Type B pancreatic cell (in vitro differentiated cells): ENCODE measurements at regions not wholly inside any gene's neighbourhood (a gene's known extent, or its start where the extent isn't known, plus 50 kb on each side); places are given as distances from the start of the nearest gene placed in this dataset.

Experiments used
- DNase-seq: peaks from one replicate; pipeline ENCODE4 v3.0.0; 2021; ENCODE audit warnings: mixed read lengths; ENCODE audit not compliant: unreplicated experiment; ENCODE audit errors: extremely low spot score
- H3K27ac Mint-ChIP-seq: 2 replicates; pipeline ENCODE4 v1.8.0; 2021; ENCODE audit warnings: mild to moderate bottlenecking, mixed read lengths
- H3K27me3 Mint-ChIP-seq: 2 replicates; pipeline ENCODE4 v1.8.0; 2021; ENCODE audit warnings: mixed read lengths
- H3K36me3 Mint-ChIP-seq: 2 replicates; pipeline ENCODE4 v1.8.0; 2021; ENCODE audit warnings: mixed read lengths
- H3K4me1 Mint-ChIP-seq: one replicate; pipeline ENCODE4 v1.8.0; 2021; ENCODE audit warnings: mixed read lengths; ENCODE audit not compliant: unreplicated experiment
- H3K4me3 Mint-ChIP-seq: 2 replicates; pipeline ENCODE4 v1.8.0; 2021; ENCODE audit warnings: mild to moderate bottlenecking, mixed read lengths
- H3K9me3 Mint-ChIP-seq: 2 replicates; pipeline ENCODE4 v1.8.0; 2021; ENCODE audit warnings: mixed read lengths
- TF ChIP-seq, protein P1 (sequence below): fragments of 200-600 bp; sonication (generic); conservative IDR thresholded peaks from 2 replicates; pipeline ENCODE4 v1.5.0; 2021; ENCODE audit warnings: antibody characterized with exemption, mild to moderate bottlenecking

DNA sequence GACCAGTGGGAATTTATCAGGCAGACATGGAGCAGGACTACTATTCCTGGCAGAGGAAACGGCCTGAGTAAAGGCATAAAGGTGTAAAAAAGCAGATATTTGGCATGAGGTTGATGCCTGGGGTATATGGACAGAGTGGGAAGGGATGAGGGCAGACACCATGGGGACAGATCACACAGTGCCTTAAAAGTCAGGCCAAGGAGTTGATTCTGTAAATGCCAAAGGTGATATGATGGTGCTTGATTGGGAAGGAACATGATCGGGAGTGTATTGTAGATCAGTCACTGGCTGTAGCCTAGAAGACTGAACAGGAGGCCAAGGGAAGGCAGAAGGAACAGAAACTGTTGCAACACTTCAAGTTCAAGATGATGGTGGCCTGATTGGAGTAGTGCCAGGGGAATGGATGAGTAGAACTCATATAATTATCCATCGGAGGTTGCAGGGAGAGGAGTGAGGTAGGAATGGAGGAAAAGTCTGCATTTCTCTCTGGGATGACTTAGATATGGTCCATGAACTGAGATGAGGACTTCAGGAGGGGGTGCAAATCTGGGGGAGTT lies 594.3 kb upstream of the KLF4 start:
- Mint-ChIP-seq H3K27me3 (peaks cover 20% of the 10 kb centered on the region), H3K9me3 (peaks cover 3% of the 10 kb centered on the region), H3K4me1 (peaks cover 3% of the 10 kb centered on the region), H3K4me3 (no peak overlapping the region), H3K27ac (no peak overlapping the region), H3K36me3 (no peaks in the 10 kb centered on the region)
- no peak for DNase-seq
- TF ChIP-seq, protein P1, sequence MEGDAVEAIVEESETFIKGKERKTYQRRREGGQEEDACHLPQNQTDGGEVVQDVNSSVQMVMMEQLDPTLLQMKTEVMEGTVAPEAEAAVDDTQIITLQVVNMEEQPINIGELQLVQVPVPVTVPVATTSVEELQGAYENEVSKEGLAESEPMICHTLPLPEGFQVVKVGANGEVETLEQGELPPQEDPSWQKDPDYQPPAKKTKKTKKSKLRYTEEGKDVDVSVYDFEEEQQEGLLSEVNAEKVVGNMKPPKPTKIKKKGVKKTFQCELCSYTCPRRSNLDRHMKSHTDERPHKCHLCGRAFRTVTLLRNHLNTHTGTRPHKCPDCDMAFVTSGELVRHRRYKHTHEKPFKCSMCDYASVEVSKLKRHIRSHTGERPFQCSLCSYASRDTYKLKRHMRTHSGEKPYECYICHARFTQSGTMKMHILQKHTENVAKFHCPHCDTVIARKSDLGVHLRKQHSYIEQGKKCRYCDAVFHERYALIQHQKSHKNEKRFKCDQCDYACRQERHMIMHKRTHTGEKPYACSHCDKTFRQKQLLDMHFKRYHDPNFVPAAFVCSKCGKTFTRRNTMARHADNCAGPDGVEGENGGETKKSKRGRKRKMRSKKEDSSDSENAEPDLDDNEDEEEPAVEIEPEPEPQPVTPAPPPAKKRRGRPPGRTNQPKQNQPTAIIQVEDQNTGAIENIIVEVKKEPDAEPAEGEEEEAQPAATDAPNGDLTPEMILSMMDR = no peak

DNA sequence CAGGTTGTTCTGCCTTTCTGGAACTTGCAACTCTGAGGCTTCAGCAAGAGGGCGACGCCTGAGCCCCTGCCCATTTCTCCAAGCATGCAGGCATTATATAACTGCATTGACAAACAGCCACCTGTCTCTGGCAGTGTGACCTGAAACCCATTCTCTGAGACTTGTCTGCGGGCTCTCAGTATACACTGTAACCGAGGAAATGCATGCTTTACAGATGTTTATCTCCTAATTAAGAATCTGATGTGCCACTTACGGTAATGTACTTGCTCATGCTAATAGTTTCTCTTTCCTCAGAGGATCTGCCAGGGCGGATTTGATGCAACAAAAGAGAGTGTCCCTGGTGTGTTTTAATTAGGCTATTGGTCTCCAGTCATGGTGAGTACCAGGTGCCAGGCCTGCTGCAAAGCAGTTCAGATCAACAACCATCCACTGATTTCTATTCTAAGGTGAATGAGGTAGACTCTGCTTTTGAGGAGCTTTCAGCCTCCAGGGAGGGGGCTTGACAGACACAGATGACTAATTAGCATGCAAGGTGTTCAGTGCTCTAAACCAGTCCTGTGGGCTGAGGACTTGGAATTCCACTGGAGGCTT lies 593.7 kb upstream of the KLF4 start:
- Mint-ChIP-seq H3K36me3 (no peaks in the 10 kb centered on the region), H3K27me3 (peaks cover 19% of the 10 kb centered on the region)
- DNase-seq = no peak

DNA sequence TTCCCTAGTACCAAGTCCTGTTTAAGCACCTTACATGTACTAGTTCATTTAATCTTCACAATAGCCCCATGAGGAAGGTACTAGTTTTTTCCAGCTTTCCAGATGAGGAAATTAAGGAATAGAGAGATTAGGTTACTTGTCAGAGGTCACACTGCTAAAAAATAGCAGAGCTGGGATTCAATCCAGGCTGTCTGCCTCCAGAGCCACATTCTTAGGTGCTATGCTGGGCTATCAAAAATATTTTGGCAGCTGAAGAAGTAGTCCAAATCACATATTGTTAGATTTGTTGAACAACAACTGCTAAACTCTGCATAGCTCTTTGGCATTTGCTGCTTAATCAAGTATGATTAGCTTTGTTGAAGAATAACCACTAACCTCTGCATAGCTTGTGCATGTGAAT lies 591.5 kb upstream of the KLF4 start:
- no peaks in the 10 kb centered on the region for H3K36me3 Mint-ChIP-seq
- peaks cover 16% of the 10 kb centered on the region for H3K27me3 Mint-ChIP-seq
- no peak overlapping the region for H3K4me3 Mint-ChIP-seq
- no peak overlapping the region for H3K27ac Mint-ChIP-seq
- peaks cover 11% of the 10 kb centered on the region for H3K4me1 Mint-ChIP-seq
- H3K9me3 Mint-ChIP-seq = peaks cover 6% of the 10 kb centered on the region
- TF ChIP-seq, protein P1 = no peak
- DNase-seq = no peak

More for the DNA sequence above, 593.7 kb upstream of the KLF4 start:
- Mint-ChIP-seq H3K4me3 (no peak overlapping the region), H3K4me1 (peaks cover 9% of the 10 kb centered on the region), H3K9me3 (peaks cover 6% of the 10 kb centered on the region), H3K27ac (no peak overlapping the region)
- TF ChIP-seq, protein P1 = no peak

DNA sequence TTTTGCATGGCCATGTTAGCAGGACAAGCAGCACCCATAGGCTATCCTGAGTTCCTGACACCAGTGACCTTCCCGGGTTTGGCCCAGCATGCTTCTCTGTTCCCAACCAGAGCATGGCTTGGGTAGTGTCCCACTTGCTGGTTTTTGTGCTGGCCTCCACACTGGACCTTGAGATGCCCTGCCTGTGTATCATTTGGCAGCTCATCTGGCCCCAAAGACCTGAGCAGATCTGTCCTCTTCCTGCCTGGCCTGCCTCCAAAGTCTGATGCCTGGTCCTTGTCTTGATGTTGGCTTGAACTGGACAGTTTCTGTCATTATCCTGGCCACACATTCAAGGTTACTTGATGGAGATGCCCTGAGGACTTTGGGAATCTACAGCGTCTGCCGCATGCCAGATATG lies 590.7 kb upstream of the KLF4 start:
- DNase-seq = no peak
- peaks cover 6% of the 10 kb centered on the region for H3K9me3 Mint-ChIP-seq
- H3K4me1 Mint-ChIP-seq = peaks cover 11% of the 10 kb centered on the region
- H3K36me3 Mint-ChIP-seq = no peaks in the 10 kb centered on the region
- H3K27me3 Mint-ChIP-seq = peaks cover 14% of the 10 kb centered on the region
- H3K4me3 Mint-ChIP-seq = no peak overlapping the region
- no peak overlapping the region for H3K27ac Mint-ChIP-seq
- TF ChIP-seq, protein P1 = no peak

DNA sequence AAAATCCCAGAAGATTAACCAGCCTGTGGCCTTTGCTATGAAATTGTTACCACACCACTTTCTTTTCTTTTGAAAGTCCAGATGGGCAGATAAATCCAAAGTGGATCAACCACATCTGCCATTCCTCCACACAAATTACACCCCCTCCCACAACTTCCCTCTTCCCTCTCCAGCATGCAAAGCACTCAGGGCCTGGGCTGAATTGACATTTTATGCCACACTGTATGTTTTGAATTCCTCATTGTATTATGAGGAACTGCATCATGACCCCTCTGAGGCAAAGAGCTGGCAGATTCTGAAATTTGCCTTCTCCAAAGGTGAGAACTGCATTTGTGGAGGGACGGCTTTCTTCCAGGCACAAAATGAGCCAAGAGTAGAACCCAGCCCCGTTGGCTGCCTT lies 589.2 kb upstream of the KLF4 start:
- no peak overlapping the region for H3K27ac Mint-ChIP-seq
- H3K4me3 Mint-ChIP-seq = no peak overlapping the region
- peaks cover 11% of the 10 kb centered on the region for H3K4me1 Mint-ChIP-seq
- TF ChIP-seq, protein P1 = no peak
- H3K9me3 Mint-ChIP-seq = peaks cover 6% of the 10 kb centered on the region
- no peaks in the 10 kb centered on the region for H3K36me3 Mint-ChIP-seq
- DNase-seq = no peak
- H3K27me3 Mint-ChIP-seq = peaks cover 11% of the 10 kb centered on the region
